ENCODE measurements at regions not wholly inside any gene's neighbourhood (a gene's known extent, or its start where the extent isn't known, plus 50 kb on each side); places are given as distances from the start of the nearest gene placed in this dataset.

GRCh38 chr7:32336726-32337125 lies 153.5 kb downstream of the LSM5 start:
- no peak for DNase-seq

- no peak for DNase-seq
Observed at GRCh38 chr7:32335107-32335506, 155.1 kb downstream of the LSM5 start.

GRCh38 chr7:32330602-32331001 lies 159.6 kb downstream of the LSM5 start:
- DNase-seq: no peak

- no peak for DNase-seq
Observed at GRCh38 chr7:32326078-32326477, 164.1 kb downstream of the LSM5 start.

- DNase-seq: no peak
Observed at GRCh38 chr7:32323712-32324111, 166.5 kb downstream of the LSM5 start.

- no peak for DNase-seq
Observed at GRCh38 chr7:32319012-32319382, 171.2 kb downstream of the LSM5 start.

- DNase-seq: no peak
Observed at GRCh38 chr7:32318300-32319011, 171.7 kb downstream of the LSM5 start.

GRCh38 chr7:32316839-32317238 lies 173.3 kb downstream of the LSM5 start:
- DNase-seq: no peak

- no peak for DNase-seq
Observed at GRCh38 chr7:32314761-32315160, 175.4 kb downstream of the LSM5 start.

GRCh38 chr7:32301427-32301826 lies 188.8 kb downstream of the LSM5 start:
- no peak for DNase-seq

GRCh38 chr7:32299133-32299702 lies 191.0 kb downstream of the LSM5 start:
- DNase-seq: no peak

- no peak for DNase-seq
Observed at GRCh38 chr7:32298408-32299132, 191.6 kb downstream of the LSM5 start.

- DNase-seq: no peak
Observed at GRCh38 chr7:32293833-32294232, 196.3 kb downstream of the LSM5 start.

- DNase-seq: no peak
Observed at GRCh38 chr7:32289651-32290414, 200.3 kb downstream of the LSM5 start.

- no peak for DNase-seq
Observed at GRCh38 chr7:32285698-32286097, 204.5 kb downstream of the LSM5 start.

- no peak for DNase-seq
Observed at GRCh38 chr7:32283546-32283945, 206.6 kb downstream of the LSM5 start.

GRCh38 chr7:32279500-32279899 lies 209.3 kb upstream of the PDE1C start:
- DNase-seq: no peak

GRCh38 chr7:32275216-32276009 lies 205.2 kb upstream of the PDE1C start:
- DNase-seq: no peak

- no peak for DNase-seq
Observed at GRCh38 chr7:32273297-32273696, 203.1 kb upstream of the PDE1C start.

- no peak for DNase-seq
Observed at GRCh38 chr7:32266932-32267475, 196.8 kb upstream of the PDE1C start.

GRCh38 chr7:32264702-32265284 lies 194.6 kb upstream of the PDE1C start:
- no peak for DNase-seq

GRCh38 chr7:32263611-32264010 lies 193.4 kb upstream of the PDE1C start:
- no peak for DNase-seq
